ENCODE measurements at regions not wholly inside any gene's neighbourhood (a gene's known extent, or its start where the extent isn't known, plus 50 kb on each side); places are given as distances from the start of the nearest gene placed in this dataset.

GRCh38 chr9:82216435-82216834 lies 227.9 kb downstream of the SPATA31D1 start:
- no peak overlapping the region for H3K4me3 ChIP-seq (replicated peaks in 1 of 4; ENCODE audit: control extremely low read depth in 1 of 4, insufficient read depth in 1 of 4, low read depth in 3 of 4, low read length in 4 of 4)
- H3K4me1 ChIP-seq (ENCODE audit: control insufficient read depth, extremely low read depth, insufficient read depth, low read length), result no peaks in the 10 kb centered on the region
- H3K79me2 ChIP-seq (ENCODE audit: control insufficient read depth, insufficient read depth, low read length), result no peaks in the 10 kb centered on the region
- no peak overlapping the region for H3K27ac ChIP-seq (ENCODE audit: insufficient read depth, low read length)
- H3K36me3 ChIP-seq (ENCODE audit: control insufficient read depth, insufficient read depth, low read length), result no peaks in the 10 kb centered on the region
- H3K4me2 ChIP-seq (ENCODE audit: extremely low read depth, insufficient read depth, low read length), result no peak overlapping the region
- H3K9me3 ChIP-seq (ENCODE audit: control insufficient read depth, insufficient read depth, low read depth, low read length), result no peaks in the 10 kb centered on the region
- DNase-seq (ENCODE audit: low read depth in 2 of 2), result no peak
- TF ChIP-seq CTCF (conservative IDR thresholded peaks at IDR 0.05 in 1 of 2, IDR thresholded peaks at IDR 0.05 in 1 of 2; ENCODE audit: low read depth in 1 of 2, low read length in 2 of 2) (no peak), EZH2 (IDR thresholded peaks at IDR 0.05; ENCODE audit: low read length, missing control alignments) (no peak)
- no peaks in the 10 kb centered on the region for H4K20me1 ChIP-seq (ENCODE audit: control insufficient read depth, extremely low read depth, insufficient read depth, low read length)
- no peak overlapping the region for H3K9ac ChIP-seq (ENCODE audit: insufficient read depth, low read length)
- H2AFZ ChIP-seq (ENCODE audit: low read length), result no peak overlapping the region
- H3K27me3 ChIP-seq (ENCODE audit: control insufficient read depth, insufficient read depth, low read length), result no peaks in the 10 kb centered on the region

- H4K20me1 ChIP-seq (ENCODE audit: control insufficient read depth, extremely low read depth, insufficient read depth, low read length), result no peaks in the 10 kb centered on the region
- H3K4me2 ChIP-seq (ENCODE audit: extremely low read depth, insufficient read depth, low read length), result no peak overlapping the region
Observed at GRCh38 chr9:82223442-82223841, 234.9 kb downstream of the SPATA31D1 start.

GRCh38 chr9:82231411-82231810 lies 242.8 kb downstream of the SPATA31D1 start:
- no peaks in the 10 kb centered on the region for H3K4me1 ChIP-seq (ENCODE audit: control insufficient read depth, extremely low read depth, insufficient read depth, low read length)
- no peak overlapping the region for H3K4me3 ChIP-seq (replicated peaks in 1 of 4; ENCODE audit: control extremely low read depth in 1 of 4, insufficient read depth in 1 of 4, low read depth in 3 of 4, low read length in 4 of 4)
- TF ChIP-seq EZH2 (IDR thresholded peaks at IDR 0.05; ENCODE audit: low read length, missing control alignments) (no peak), CTCF (conservative IDR thresholded peaks at IDR 0.05 in 1 of 2, IDR thresholded peaks at IDR 0.05 in 1 of 2; ENCODE audit: low read depth in 1 of 2, low read length in 2 of 2) (no peak)
- no peak for DNase-seq (ENCODE audit: low read depth in 2 of 2)
- H3K9me3 ChIP-seq (ENCODE audit: control insufficient read depth, insufficient read depth, low read depth, low read length), result no peaks in the 10 kb centered on the region
- no peak overlapping the region for H3K4me2 ChIP-seq (ENCODE audit: extremely low read depth, insufficient read depth, low read length)
- no peak overlapping the region for H3K27ac ChIP-seq (ENCODE audit: insufficient read depth, low read length)
- H3K36me3 ChIP-seq (ENCODE audit: control insufficient read depth, insufficient read depth, low read length), result no peaks in the 10 kb centered on the region
- H4K20me1 ChIP-seq (ENCODE audit: control insufficient read depth, extremely low read depth, insufficient read depth, low read length), result no peaks in the 10 kb centered on the region
- no peaks in the 10 kb centered on the region for H3K27me3 ChIP-seq (ENCODE audit: control insufficient read depth, insufficient read depth, low read length)
- no peak overlapping the region for H2AFZ ChIP-seq (ENCODE audit: low read length)
- H3K9ac ChIP-seq (ENCODE audit: insufficient read depth, low read length), result no peak overlapping the region
- H3K79me2 ChIP-seq (ENCODE audit: control insufficient read depth, insufficient read depth, low read length), result no peaks in the 10 kb centered on the region

More at GRCh38 chr9:82223442-82223841, 234.9 kb downstream of the SPATA31D1 start:
- Histone ChIP-seq H3K4me3 (replicated peaks in 1 of 4; ENCODE audit: control extremely low read depth in 1 of 4, insufficient read depth in 1 of 4, low read depth in 3 of 4, low read length in 4 of 4) (no peak overlapping the region), H3K4me1 (ENCODE audit: control insufficient read depth, extremely low read depth, insufficient read depth, low read length) (no peaks in the 10 kb centered on the region), H3K9ac (ENCODE audit: insufficient read depth, low read length) (no peak overlapping the region), H3K36me3 (ENCODE audit: control insufficient read depth, insufficient read depth, low read length) (no peaks in the 10 kb centered on the region), H3K79me2 (ENCODE audit: control insufficient read depth, insufficient read depth, low read length) (no peaks in the 10 kb centered on the region), H3K27ac (ENCODE audit: insufficient read depth, low read length) (no peak overlapping the region), H3K27me3 (ENCODE audit: control insufficient read depth, insufficient read depth, low read length) (no peaks in the 10 kb centered on the region), H3K9me3 (ENCODE audit: control insufficient read depth, insufficient read depth, low read depth, low read length) (no peaks in the 10 kb centered on the region), H2AFZ (ENCODE audit: low read length) (no peak overlapping the region)
- no peak for TF ChIP-seq CTCF (conservative IDR thresholded peaks at IDR 0.05 in 1 of 2, IDR thresholded peaks at IDR 0.05 in 1 of 2; ENCODE audit: low read depth in 1 of 2, low read length in 2 of 2)
- no peak for TF ChIP-seq EZH2 (IDR thresholded peaks at IDR 0.05; ENCODE audit: low read length, missing control alignments)
- peak; percentile 4 to 93 for DNase-seq (ENCODE audit: low read depth in 2 of 2)
